GM21528 (cell line): ENCODE measurements at regions not wholly inside any gene's neighbourhood (a gene's known extent, or its start where the extent isn't known, plus 50 kb on each side); places are given as distances from the start of the nearest gene placed in this dataset.
A peak's percentile ranks its signal among the peaks of the same experiment; 100 is the strongest.
"Not testable (repeated sequence)": the region's sequence is repeated elsewhere in the genome, so short reads cannot be mapped to it uniquely, and the experiment has no call there.

Experiments
- ATAC-seq: cut with Tn5 transposase; IDR thresholded peaks from one replicate; pipeline ENCODE4 v1.9.1; 2021; ENCODE audit warnings: mild to moderate bottlenecking, moderate library complexity; ENCODE audit not compliant: unreplicated experiment, low FRiP score

DNA sequence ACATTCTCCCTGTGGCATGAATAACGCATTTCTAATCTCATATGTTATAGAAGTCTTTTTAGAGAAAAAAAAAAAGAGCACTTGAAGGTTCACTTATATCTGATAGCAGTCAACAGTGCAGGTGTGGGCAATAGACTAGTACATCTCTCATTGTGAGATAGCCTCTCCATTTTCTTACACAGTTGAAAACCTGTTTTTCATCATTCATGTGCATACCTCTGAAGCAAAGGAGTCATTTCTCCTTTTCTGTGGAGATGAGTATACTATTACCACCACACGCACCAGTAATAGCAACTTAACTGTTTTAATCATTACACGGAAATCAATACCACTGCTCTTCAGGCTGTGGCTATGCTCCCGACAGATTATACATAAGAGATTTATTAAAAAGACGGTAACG lies 1653.3 kb upstream of the TMEFF2 start:
- no peak for ATAC-seq

DNA sequence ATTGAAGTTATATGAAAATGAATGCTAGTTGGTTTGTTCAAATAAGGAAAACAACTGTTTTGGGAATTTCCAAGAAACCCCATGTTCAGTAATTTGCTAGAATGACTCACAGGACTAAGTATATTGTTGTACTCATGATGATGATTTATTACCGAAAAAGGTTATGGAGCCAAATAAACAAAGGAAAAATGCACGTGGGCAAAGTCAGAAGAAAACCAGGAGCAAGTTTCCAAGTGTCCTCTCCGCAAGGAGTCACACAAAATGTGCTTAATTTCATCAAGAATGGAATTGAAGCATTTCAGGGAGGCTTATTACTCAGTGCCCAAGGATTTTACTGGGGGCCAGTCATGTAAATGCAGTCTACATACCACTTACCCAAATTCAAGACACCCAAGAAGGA lies 1652.4 kb upstream of the TMEFF2 start:
- no peak for ATAC-seq

DNA sequence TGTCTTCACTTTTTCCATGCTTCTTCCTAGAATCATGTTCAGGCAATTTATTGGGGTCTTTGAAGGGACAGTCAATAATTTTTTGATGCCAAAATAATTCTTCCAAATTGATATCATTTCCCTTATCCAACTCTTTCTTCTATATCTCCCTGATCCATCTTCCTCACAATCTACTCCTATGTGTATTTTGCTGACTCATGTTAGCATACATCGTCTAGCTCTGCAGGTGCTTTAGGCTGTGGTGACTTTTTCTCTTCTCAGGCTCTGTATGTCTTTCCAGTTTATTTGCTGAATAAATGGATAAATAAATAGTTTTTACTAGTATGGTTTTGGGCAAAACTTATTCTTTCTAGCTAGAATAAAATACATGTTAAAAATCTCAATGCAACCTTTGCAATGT lies 1650.9 kb upstream of the TMEFF2 start:
- no peak for ATAC-seq

DNA sequence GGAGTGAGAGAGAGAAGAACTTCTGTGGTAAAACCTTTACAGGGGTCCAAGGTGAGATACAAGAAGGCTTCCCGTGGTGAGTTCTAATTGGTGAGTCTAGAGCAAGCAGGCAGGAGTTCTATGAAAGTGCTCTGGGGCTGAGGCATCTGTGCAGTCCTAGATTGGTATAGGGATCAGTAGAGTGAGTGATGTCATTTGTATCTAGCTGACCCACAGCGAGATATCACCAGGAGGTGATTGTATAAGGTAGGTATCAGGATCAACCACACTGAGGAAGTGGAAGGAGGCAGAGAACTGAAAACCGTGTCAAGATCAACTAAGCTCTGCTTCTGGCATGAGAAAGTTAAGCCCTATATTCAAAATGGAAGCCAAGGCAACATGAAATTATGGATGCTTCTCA lies 1648.9 kb upstream of the TMEFF2 start:
- peak; percentile 49 for ATAC-seq

DNA sequence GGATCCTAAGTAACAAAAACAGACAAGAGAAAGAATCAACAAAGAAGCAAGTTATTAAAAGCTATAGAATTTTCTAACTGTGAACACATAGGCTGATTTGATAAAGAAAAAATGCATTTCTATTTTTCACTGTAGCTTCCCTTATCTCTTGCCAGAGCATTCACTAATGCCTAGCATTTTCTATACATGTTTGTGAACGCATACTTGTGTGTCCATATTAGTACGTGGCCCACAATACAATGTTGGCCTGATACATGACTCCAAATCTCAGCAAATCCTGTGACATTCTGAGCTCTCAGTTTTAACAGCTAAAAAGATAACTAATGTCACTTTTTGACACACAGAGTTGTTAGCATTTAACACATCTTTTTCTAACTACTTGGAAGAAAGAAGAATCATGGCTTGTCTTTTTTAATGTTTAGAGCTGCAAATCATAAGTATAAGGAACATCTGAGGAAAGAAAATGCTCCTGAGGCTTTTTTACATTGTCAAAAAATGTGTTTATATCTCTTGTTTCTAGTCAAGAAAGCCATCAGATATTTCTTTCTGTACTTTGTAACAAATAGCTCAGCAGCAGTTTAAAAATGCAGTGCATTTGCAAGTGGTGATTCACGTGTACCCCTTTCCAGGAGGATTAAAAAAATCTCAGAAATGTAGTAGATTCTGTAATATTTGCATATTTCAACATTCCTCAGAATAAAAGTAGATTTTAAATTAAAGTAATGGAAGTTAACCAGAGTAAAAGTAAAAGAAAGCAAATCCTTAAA lies 1646.8 kb upstream of the TMEFF2 start:
- ATAC-seq = no peak

DNA sequence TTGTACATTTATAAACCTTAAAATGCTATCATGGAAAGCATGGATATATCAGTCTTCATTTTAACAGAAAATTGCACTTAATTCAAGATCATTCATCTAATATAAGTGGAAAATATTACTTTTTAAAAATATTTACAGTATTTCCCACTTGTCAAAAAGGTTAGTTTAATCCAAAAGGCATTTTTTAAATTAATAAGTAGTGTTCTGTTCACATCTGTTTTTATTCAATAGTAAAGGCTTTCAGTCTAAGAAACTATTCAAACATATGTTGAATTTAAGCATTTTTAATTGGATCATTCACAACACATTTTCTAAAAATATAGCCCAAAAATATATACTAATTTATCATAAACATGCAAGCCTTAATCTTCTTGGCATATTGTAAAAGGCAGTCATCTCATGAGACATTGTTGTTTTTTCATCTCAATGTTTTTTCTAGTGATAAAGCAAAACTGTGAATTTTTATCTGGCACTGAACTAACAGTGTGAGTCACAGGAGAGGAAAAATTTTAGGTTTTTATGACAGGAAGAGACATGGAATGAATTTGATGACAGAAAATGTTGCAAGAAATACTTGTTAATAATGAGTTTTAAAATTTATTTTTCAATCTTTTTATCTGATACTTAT lies 1642.5 kb upstream of the TMEFF2 start:
- ATAC-seq = no peak

DNA sequence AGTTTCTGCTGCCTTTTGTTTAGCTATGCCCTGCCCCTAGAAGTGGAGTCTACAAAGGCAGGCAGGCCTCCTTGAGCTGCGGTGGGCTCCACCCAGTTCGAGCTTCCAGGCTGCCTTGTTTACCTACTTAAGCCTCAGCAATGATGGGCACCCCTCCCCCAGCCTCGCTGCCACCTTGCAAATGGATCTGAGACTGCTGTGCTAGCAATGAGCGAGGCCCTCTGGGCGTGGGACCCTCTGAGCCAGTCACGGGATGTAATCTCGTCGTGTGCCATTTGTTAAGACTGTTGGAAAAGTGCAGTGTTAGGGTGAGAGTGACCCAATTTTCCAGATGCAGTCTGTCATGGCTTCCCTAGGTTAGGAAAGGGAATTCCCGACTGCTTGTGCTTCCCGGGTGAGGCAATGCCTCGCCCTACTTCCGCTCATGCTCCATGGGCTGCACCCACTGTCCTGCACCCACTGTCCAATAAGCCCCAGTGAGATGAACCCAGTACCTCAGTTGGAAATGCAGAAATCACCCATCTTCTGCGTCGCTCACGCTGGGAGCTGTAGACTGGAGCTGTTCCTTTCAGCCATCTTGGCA lies 1641.8 kb upstream of the TMEFF2 start:
- not testable (repeated sequence) for ATAC-seq

DNA sequence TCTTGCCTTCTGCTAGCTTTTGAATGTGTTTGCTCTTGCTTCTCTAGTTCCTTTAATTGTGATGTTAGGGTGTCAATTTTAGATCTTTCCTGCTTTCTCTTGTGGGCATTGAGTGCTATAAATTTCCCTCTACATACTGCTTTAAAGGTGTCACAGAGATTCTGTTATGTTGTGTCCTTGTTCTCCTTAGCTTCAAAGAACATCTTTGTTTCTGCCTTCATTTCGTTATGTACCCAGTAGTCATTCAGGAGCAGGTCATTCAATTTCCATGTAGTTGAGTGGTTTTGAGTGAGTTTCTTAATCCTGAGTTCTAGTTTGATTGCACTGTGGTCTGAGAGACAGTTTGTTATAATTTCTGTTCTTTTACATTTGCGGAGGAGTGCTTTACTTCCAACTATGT lies 1639.2 kb upstream of the TMEFF2 start:
- ATAC-seq = not testable (repeated sequence)

DNA sequence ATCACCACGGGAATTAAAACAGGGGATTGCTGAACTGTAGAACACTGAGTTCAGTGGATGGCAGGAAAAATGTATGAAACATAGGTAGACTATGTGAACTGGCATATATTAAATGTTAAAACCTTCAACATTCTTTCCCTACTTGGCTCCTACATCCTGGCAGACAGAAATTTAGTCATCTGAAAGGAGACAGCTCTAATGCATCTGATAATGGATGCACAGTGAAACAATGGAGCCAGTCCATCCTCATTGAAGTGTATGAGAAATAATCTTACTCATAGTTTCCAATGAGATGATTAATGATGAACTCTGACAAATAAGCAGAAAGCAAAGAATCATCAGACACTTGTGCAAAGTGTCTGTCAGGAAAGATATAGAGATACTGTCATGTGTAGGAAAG lies 1629.7 kb upstream of the TMEFF2 start:
- no peak for ATAC-seq

DNA sequence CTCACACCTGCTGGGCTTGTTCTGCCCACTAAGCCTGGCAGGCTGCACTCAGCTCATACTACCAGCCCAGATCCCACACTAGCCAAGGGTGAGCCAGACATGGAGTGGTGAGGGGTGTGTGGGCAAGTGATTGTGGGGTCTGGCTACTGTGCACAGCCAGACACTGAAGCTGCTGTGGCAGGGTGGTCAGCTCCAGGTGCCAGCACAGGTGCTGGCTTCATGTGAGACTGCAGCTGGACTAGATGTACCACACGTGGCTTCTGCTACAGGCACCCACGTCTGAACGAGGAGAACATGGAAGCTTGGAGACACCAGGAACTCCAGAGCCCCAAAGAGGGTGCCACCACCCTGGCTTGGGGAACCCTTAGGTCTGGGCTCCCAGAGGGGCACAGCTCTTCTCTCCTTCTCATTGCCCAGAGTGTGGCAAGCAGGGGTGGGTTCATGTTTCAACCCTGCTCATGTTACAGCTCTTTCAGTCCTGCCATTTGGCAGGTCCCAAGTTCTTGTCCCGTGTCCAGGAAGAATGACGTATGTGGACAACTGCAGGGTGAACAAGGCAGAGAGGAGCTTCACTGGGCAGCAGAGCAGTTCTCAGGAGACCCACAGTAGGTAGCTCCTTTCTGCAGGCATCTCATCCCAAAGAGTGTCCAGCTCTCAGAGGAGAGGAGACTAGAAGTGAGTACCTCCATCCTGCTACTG lies 1624.2 kb upstream of the TMEFF2 start:
- ATAC-seq = no peak

DNA sequence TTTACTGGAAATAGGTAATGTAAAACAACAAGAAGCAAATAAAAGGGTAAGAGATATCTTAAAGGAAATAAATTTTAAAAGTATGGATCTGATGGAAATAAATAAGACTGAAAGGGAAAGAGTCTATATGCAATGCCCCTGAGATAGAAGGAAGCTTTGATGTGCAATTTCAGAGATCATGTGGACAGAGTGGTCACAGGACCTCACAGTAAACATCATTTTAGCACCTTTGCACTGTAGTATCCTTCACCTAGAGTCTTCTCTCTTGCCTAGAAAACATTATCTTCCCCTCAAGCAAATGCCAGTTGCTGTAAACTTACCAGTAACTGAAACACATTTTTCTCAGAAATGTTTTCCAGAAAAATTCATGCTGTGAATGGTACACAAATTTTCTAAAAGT lies 1621.3 kb upstream of the TMEFF2 start:
- ATAC-seq = no peak

DNA sequence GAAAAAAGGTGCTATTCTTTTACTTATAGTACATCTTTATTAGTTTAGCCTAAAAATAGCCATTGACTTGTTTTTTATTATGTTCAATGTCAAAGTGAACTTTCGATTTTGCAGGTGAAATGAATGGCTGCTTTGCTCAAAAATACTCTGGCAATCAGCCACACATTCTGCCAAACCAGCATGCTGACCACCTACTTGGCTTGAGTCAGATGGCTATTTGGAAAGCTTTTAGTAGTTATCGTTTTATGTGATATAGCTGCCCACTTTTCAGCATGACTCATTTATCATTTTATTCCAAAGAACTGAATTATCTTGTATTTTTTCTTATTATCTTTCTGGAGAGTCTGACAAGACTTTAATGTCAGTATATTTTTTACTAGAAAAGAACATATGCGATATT lies 1615.8 kb upstream of the TMEFF2 start:
- no peak for ATAC-seq

DNA sequence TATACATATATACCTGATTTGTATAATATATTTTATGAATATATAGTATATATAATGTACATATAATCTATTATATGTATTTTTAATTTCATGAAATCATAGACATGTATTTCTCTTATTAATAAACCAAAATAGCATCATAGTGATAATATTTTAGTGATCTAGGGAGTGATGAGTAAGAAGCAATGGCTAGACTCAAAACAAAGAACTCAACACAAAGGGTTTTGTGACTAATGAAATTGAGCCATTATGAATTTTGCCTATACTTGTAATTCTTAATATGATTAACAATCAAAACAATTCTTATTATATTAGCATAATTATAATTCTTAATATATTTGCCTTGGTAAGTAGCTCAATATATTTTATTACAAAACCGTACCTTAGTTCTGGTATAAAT lies 1614.1 kb upstream of the TMEFF2 start:
- ATAC-seq = no peak

DNA sequence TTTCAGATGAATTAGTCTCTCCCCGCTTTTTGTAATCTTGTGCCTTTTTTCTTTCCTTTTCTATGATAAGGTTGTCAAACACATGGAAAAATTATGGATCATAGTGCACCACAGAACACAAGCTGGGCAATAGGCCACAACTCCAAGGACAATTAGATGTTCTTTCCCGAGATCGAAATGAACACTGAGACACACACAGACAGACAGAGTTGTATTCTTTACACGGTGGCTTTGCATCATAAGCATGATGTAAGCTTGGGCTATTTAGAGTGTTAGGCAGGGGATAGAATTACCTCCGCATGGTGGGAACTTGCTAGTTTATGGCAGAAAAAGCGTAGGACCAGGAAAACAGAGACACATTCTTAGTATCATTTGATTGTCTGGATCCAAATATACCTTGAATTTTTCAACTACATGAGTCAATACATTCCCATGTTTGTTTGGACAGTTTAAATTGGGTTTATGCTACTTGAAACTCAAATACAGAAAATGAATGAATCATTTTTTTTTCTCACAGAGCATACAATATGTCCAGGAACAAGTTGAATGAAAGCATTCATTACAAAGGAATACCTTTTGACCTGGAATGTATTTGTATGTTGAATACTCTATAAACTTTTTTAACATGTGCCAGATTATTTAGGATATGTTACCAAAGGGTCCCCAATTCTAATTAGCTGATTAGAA lies 1611.5 kb upstream of the TMEFF2 start:
- ATAC-seq = no peak

DNA sequence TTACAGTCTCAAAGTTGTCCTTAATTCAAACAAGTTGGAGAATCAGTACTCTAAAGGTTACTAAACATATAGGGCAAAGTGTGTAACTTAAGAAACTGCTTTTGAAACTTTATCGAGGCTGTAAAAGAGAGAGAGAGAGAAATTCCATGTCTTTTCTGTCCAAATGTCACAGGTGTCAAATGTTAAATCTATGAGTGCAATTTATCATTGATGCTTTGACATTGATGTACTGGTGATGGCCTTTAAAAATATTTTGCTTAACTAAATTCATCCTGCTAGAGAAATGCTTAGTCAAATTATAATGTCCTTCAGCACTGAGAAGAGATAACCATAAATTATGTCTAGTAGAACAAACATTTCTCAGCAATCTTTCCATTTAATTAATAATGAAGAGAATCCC lies 1602.1 kb upstream of the TMEFF2 start:
- no peak for ATAC-seq

DNA sequence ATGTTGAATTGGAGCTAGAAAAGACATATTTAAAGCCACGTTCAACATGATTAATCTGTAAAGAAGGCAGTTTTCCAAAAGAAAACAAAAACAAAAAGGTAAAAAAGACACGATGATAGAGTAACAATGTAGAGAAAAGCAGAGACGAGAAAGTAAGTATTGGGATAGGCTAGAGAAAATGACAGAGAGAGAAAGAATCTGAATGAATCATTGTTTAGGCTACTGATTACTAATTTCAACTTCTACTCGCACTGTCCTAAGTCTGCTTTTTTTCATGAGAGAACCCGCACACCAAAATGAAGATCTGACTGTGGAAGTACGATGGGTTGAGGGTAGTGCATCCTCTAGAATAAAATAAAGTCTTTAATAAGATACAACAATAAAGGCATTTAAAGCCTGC lies 1599.2 kb upstream of the TMEFF2 start:
- ATAC-seq = no peak

DNA sequence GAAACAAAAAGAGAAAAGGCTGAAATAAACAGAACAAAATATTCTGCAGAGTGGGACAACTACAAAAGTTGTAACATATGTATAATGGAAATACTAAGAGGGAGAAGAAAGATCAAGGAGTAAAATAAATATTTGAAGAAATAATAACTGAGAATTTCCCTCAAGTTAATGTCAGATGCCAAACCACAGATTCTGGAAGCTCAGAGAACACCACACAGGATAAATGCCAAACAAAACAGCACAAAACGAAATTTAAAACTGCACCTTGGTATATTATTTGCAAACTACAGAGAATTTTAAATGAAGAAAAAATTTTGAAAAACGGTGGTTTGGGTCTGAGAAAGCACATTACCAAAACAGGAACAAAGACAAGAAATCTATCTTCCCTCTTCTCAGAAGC lies 1588.9 kb upstream of the TMEFF2 start:
- ATAC-seq = no peak

DNA sequence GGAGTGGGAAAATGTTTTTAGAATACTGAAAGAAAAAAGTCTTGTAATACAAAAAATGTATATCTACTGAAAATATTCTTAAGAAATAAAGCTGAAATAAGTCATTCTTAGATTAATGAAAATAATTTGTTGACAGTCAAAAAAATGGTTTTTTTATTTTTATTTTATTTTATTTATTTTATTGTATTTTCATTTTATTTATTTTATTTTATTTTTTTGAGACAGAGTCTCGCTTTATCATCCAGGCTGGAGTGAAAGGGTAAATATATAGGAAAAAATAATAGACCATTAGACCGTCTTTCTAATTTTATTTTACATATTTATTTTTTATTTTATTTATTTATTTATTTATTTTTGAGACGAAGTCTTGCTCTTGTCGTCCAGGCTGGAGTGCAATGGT lies 1583.6 kb upstream of the TMEFF2 start:
- ATAC-seq = no peak

DNA sequence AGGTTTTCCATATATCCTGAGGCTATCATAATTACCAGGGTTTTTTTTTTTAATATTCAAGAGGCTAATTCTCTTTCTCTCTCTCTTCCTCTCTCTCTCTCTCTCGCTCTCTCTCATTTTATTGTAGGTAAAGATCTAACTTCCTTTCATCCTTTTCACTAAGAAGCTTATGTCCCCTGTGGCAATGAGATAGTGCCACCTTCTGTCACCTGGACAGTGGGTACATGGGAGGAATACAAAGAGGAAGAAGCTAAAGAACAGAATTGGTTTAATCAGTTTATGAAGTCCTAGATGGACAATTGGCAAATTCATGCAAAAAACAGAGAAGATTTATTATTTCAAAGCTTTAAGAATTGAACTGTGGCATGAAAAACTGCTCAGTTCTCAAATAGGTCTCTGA lies 1582.3 kb upstream of the TMEFF2 start:
- no peak for ATAC-seq

DNA sequence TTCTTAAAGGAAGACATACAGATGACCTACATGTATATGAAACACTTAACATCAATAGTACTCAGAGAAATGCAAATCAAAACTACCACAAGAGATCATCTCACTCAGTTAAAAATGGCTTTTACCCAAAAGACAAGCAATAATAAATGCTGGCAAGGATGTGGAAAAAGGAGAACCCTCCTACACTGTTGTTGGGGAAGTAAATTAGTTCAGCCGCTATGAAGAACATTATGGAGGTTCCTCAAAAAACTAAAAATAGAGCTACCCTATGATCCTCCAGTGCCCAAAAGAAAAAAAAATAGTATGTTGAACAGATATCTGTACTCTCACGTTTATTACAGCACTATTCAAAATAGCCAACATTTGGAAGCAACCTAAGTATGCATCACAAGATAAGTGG lies 1579.4 kb upstream of the TMEFF2 start:
- ATAC-seq = no peak

DNA sequence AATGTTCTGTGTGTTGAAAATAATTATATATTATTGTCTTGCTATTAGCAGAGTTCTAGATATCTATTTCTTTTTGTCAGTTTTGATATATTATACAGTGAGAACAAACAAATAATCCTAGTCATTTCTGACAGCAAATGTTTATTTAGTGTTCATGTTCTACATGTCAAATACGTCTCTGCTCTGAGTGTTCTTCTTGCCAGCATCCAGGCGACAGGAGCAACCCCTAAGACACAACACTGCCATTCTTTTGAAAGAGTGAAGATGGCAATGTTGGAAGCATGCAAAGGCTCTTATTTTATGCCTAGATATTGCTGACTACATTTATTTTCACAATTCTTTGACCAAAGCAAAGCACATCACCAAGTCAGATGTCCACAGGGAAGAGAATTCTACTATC lies 1556.6 kb upstream of the TMEFF2 start:
- no peak for ATAC-seq
